ENCODE measurements at regions not wholly inside any gene's neighbourhood (a gene's known extent, or its start where the extent isn't known, plus 50 kb on each side); places are given as distances from the start of the nearest gene placed in this dataset.
"Not testable (repeated sequence)": the region's sequence is repeated elsewhere in the genome, so short reads cannot be mapped to it uniquely, and the experiment has no call there.

- not testable (repeated sequence) for DNase-seq
These were observed 143.8 kb downstream of the CRLF3 start for GRCh38 chr17:30680681-30681080.

- no peak for DNase-seq
These were observed 146.8 kb downstream of the CRLF3 start for GRCh38 chr17:30677550-30678249.

GRCh38 chr17:30675777-30676492, 148.6 kb downstream of the CRLF3 start:
- DNase-seq: not testable (repeated sequence)

GRCh38 chr17:30669217-30669649, 155.3 kb downstream of the CRLF3 start:
- DNase-seq: not testable (repeated sequence)

GRCh38 chr17:30668360-30669181, 155.9 kb downstream of the CRLF3 start:
- DNase-seq: not testable (repeated sequence)

GRCh38 chr17:30667657-30668359, 156.7 kb downstream of the CRLF3 start:
- DNase-seq: not testable (repeated sequence)

- not testable (repeated sequence) for DNase-seq
These were observed 157.4 kb downstream of the CRLF3 start for GRCh38 chr17:30666838-30667656.

- DNase-seq: not testable (repeated sequence)
These were observed 160.6 kb downstream of the CRLF3 start for GRCh38 chr17:30663727-30664455.

GRCh38 chr17:30657148-30657547, 167.3 kb downstream of the CRLF3 start:
- not testable (repeated sequence) for DNase-seq

- DNase-seq: not testable (repeated sequence)
These were observed 171.5 kb downstream of the CRLF3 start for GRCh38 chr17:30653038-30653437.

GRCh38 chr17:30650149-30650548, 172.9 kb downstream of the GOSR1 start:
- not testable (repeated sequence) for DNase-seq

- DNase-seq: not testable (repeated sequence)
These were observed 170.9 kb downstream of the GOSR1 start for GRCh38 chr17:30648015-30648620.

- not testable (repeated sequence) for DNase-seq
These were observed 168.7 kb downstream of the GOSR1 start for GRCh38 chr17:30645875-30646274.

- not testable (repeated sequence) for DNase-seq
These were observed 167.5 kb downstream of the GOSR1 start for GRCh38 chr17:30644713-30645112.

- not testable (repeated sequence) for DNase-seq
These were observed 167.1 kb downstream of the GOSR1 start for GRCh38 chr17:30644287-30644686.

GRCh38 chr17:30641428-30641827, 164.2 kb downstream of the GOSR1 start:
- not testable (repeated sequence) for DNase-seq

- DNase-seq: not testable (repeated sequence)
These were observed 162.2 kb downstream of the GOSR1 start for GRCh38 chr17:30639391-30639790.

GRCh38 chr17:30638968-30639367, 161.8 kb downstream of the GOSR1 start:
- DNase-seq: not testable (repeated sequence)

- DNase-seq: not testable (repeated sequence)
These were observed 154.4 kb downstream of the GOSR1 start for GRCh38 chr17:30631651-30632050.

GRCh38 chr17:30625380-30625779, 148.2 kb downstream of the GOSR1 start:
- DNase-seq: not testable (repeated sequence)

Data from GF-D8 (cell line).